Tibial artery (tissue), 4 donors: ENCODE measurements at regions not wholly inside any gene's neighbourhood (a gene's known extent, or its start where the extent isn't known, plus 50 kb on each side); places are given as distances from the start of the nearest gene placed in this dataset.
A peak's percentile ranks its signal among the peaks of the same experiment; 100 is the strongest.
"Not testable (repeated sequence)": the region's sequence is repeated elsewhere in the genome, so short reads cannot be mapped to it uniquely, and the experiment has no call there.

Experiments
- DNase-seq, 2 donors: peaks; one replicate each; pipeline ENCODE4 v3.0.0-alpha.2; 2019
- H3K27ac ChIP-seq, 2 donors: fragments of 200-600 bp; sonication (generic) in 1 of 2; 1 replicate in 1 of 2; 2 replicates in 1 of 2; pipeline ENCODE4 v1.5.1; 2018 to 2019; ENCODE audit warnings: mild to moderate bottlenecking in 1 of 2
- H3K27me3 ChIP-seq, 2 donors: fragments of 200-600 bp; sonication (generic) in 1 of 2; one replicate each; pipeline versions ENCODE4 v1.5.1 to v1.6.0; 2016 to 2019
- H3K36me3 ChIP-seq, 3 donors: fragments of 200-600 bp; sonication (generic) in 2 of 3; one replicate each; pipeline ENCODE4 v1.5.1; 2016 to 2019; ENCODE audit warnings: mild to moderate bottlenecking in 2 of 3
- H3K4me1 ChIP-seq, 4 donors: fragments of 200-600 bp; sonication (generic) in 2 of 4; 1 replicate in 3 of 4; 2 replicates in 1 of 4; pipeline ENCODE4 v1.5.1; 2016 to 2019
- H3K4me3 ChIP-seq, 2 donors: fragments of 200-600 bp; sonication (generic) in 1 of 2; 1 replicate in 1 of 2; 2 replicates in 1 of 2; pipeline ENCODE4 v1.5.1; 2018 to 2019; ENCODE audit warnings: mild to moderate bottlenecking in 2 of 2
- H3K9me3 ChIP-seq, 3 donors: fragments of 200-600 bp; sonication (generic) in 1 of 3; one replicate each; pipeline ENCODE4 v1.5.1; 2016 to 2019
- intact Hi-C: fragments of 100-400 bp; cut with DNase I; formaldehyde crosslinking; loops from one replicate; pipeline ENCODE4 v1.15.0; 2023; ENCODE audit warnings: low total_unique reads

DNA sequence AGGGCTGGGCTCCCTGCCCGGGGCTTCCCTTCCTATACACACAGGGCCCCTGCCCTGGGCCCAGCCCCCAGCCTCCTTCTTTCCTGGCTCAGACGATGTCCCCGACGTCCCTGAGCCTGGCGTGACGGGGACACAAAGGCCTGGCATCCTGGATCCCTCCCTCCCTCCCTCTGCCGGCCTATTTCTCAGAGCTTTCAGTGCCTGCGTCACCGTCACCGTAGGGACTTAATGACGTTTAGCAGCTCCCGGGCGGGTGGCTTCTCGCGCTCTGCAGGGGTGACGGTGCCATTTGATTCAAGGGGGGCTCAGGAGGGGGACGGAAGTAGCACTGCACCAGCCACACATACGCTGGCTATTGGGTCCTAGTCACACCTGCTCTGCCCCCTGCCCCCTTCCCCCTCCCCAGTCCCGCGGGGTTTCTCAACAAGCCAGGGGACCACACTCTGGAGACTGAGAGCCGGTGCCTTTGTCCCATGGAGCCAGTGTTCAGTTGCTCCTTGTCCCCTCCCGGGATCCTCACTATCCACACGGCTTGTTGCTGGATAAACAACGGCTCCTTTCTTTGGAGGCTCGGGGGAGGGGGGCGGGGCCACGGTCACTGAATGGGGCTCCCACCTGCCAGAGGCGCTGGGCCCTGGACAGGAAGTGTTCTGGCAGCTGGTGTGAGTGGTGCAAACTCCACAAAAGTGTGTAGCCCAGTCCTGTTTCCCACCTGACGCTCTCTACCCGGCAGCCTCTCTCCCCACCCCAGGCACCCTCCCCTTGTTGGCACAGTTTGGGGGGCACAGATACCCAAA, 4366.7 kb upstream of the TPTE start:
- H3K9me3 ChIP-seq, H3K4me3 ChIP-seq, H3K4me1 ChIP-seq, H3K27ac ChIP-seq, intact Hi-C loops, H3K27me3 ChIP-seq, H3K36me3 ChIP-seq: not testable (repeated sequence)
- peak in 1 of 2 donors; percentile 6 for DNase-seq

DNA sequence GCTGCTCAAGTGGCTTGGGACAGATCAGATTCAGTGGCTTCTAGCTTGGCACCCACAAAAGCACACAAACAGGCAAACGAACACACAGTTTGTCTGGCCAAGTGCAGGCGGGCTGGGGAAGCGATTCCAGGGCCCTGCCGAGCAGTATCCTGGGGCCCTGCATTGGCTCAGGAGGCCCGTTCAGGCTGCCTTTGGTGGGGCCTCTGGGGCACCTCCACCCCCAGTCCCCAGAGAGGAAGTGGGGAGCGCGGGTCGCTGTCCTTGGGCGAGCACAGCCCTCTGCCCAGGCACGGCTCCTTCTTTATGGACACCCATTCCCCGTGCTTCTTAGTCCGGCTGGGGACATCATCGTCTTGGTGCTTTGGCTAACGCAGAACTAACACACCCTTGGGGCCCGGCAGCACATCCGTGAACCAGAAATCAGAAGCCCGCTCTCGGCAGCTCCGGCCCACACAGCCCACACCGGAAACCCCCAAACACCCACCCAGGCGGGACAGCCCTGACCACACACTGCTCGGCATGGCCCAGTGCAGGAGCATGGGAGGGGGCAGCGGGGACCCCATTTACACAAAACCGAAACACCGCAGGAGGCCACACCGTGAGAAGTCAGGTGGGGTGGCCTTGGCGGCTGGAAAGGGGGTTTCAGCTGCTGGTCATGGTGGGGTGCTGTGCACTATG, 4364.5 kb upstream of the TPTE start:
- H3K4me3 ChIP-seq, H3K4me1 ChIP-seq, H3K9me3 ChIP-seq, intact Hi-C loops, H3K27me3 ChIP-seq, H3K27ac ChIP-seq, DNase-seq, H3K36me3 ChIP-seq: not testable (repeated sequence)

DNA sequence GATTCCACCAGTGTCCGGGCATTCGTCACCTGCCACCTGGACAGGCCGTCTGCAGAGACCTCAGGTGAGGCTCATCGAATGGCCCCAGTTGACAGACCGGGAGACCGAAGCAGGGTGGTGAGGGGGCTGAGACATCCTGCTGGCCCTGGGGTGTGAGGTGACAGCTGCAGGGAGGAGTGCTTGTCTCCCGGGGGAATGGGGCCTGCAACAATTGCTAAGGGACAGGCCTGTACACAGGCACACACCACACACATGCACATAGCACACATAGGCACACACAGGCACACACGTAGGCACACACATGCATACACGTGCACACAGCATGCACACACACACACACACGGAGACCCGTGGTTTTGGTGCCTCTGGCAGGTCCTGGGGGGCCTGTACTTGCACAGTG, 4363.9 kb upstream of the TPTE start:
- DNase-seq, intact Hi-C loops, H3K4me3 ChIP-seq, H3K36me3 ChIP-seq, H3K4me1 ChIP-seq, H3K9me3 ChIP-seq, H3K27ac ChIP-seq, H3K27me3 ChIP-seq: not testable (repeated sequence)

DNA sequence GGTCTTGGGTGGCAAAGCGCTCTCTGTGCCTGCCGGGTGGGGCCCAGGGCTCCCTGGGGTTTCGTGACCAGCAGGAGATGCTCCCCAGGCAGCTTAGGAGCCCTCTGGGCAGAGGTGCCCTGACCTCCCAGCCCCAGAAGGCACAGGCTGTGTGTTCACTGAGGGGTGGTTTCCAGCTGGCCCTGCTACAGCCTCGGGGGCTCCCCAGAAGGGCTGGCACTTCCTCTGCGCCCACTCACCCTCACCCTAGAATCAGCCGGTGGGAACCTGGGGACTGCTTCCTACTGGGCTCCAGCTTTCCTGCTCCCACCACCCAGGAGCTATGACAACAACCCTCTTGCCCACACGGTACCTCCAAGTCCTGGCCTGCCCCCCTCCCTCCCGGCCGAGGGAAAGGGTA, 4363.2 kb upstream of the TPTE start:
- peak in 1 of 2 donors; percentile 16 for DNase-seq
- H3K4me1 ChIP-seq, H3K27ac ChIP-seq, H3K9me3 ChIP-seq, H3K36me3 ChIP-seq, intact Hi-C loops, H3K27me3 ChIP-seq, H3K4me3 ChIP-seq: not testable (repeated sequence)
